SH-SY5Y (cell line): ENCODE measurements at regions not wholly inside any gene's neighbourhood (a gene's known extent, or its start where the extent isn't known, plus 50 kb on each side); places are given as distances from the start of the nearest gene placed in this dataset.

ENCODE experiments used
- GATA2 ChIP-seq: IDR thresholded peaks from 2 replicates; pipeline ENCODE4 v1.6.1; 2011; ENCODE audit warnings: mild to moderate bottlenecking, low read depth, low read length
- GATA3 ChIP-seq: IDR thresholded peaks from 2 replicates; pipeline ENCODE4 v1.6.1; 2011; ENCODE audit warnings: low read depth, mild to moderate bottlenecking, low read length, moderate library complexity

- TF ChIP-seq GATA2 = no peak
- no peak for TF ChIP-seq GATA3
These were observed 593.7 kb downstream of the TMEM121 start for GRCh38 chr14:106120101-106120500.
